ENCODE measurements at regions not wholly inside any gene's neighbourhood (a gene's known extent, or its start where the extent isn't known, plus 50 kb on each side); places are given as distances from the start of the nearest gene placed in this dataset.

- H3K27ac Mint-ChIP-seq: no peak overlapping the region
- H3K4me3 Mint-ChIP-seq: no peak overlapping the region
- intact Hi-C loops (cut with micrococcal nuclease): no loop called here
- H3K27me3 Mint-ChIP-seq: no peaks in the 10 kb centered on the region
- H3K36me3 Mint-ChIP-seq (ENCODE audit: low read depth): no peaks in the 10 kb centered on the region
- H3K4me1 Mint-ChIP-seq: no peaks in the 10 kb centered on the region
- POLR2A ChIA-PET: no interaction called here
- ATAC-seq (ENCODE audit: low read depth): no peak
- CTCF ChIA-PET: no interaction called here
- peaks cover 7% of the 10 kb centered on the region for H3K9me3 Mint-ChIP-seq
- TF ChIP-seq, protein P1, sequence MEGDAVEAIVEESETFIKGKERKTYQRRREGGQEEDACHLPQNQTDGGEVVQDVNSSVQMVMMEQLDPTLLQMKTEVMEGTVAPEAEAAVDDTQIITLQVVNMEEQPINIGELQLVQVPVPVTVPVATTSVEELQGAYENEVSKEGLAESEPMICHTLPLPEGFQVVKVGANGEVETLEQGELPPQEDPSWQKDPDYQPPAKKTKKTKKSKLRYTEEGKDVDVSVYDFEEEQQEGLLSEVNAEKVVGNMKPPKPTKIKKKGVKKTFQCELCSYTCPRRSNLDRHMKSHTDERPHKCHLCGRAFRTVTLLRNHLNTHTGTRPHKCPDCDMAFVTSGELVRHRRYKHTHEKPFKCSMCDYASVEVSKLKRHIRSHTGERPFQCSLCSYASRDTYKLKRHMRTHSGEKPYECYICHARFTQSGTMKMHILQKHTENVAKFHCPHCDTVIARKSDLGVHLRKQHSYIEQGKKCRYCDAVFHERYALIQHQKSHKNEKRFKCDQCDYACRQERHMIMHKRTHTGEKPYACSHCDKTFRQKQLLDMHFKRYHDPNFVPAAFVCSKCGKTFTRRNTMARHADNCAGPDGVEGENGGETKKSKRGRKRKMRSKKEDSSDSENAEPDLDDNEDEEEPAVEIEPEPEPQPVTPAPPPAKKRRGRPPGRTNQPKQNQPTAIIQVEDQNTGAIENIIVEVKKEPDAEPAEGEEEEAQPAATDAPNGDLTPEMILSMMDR (IDR thresholded peaks at IDR 0.05): no peak
- DNase-seq: no peak
Observed at GRCh38 chr16:63037761-63038396, 1001.6 kb upstream of the CDH8 start.

- Mint-ChIP-seq H3K4me1 (no peaks in the 10 kb centered on the region), H3K27ac (no peak overlapping the region), H3K9me3 (peaks cover 5% of the 10 kb centered on the region), H3K4me3 (no peak overlapping the region), H3K36me3 (ENCODE audit: low read depth) (no peaks in the 10 kb centered on the region), H3K27me3 (no peaks in the 10 kb centered on the region)
- CTCF ChIA-PET: no interaction called here
- TF ChIP-seq, protein P1 (IDR thresholded peaks at IDR 0.05): no peak
- ATAC-seq (ENCODE audit: low read depth) (no peak), DNase-seq (no peak)
- intact Hi-C loops (cut with micrococcal nuclease): no loop called here
- POLR2A ChIA-PET: no interaction called here
Observed at GRCh38 chr16:63018581-63019223, 982.5 kb upstream of the CDH8 start.

- ATAC-seq (ENCODE audit: low read depth) (no peak), DNase-seq (no peak)
- POLR2A ChIA-PET: no interaction called here
- TF ChIP-seq, protein P1 (IDR thresholded peaks at IDR 0.05): no peak
- H3K9me3 Mint-ChIP-seq: peaks cover 13% of the 10 kb centered on the region
- H3K36me3 Mint-ChIP-seq (ENCODE audit: low read depth): no peaks in the 10 kb centered on the region
- H3K27ac Mint-ChIP-seq: no peak overlapping the region
- CTCF ChIA-PET: no interaction called here
- no peak overlapping the region for H3K4me3 Mint-ChIP-seq
- intact Hi-C loops (cut with micrococcal nuclease): no loop called here
- no peaks in the 10 kb centered on the region for H3K27me3 Mint-ChIP-seq
- H3K4me1 Mint-ChIP-seq: no peaks in the 10 kb centered on the region
Observed at GRCh38 chr16:63008688-63009087, 972.5 kb upstream of the CDH8 start.

DNA sequence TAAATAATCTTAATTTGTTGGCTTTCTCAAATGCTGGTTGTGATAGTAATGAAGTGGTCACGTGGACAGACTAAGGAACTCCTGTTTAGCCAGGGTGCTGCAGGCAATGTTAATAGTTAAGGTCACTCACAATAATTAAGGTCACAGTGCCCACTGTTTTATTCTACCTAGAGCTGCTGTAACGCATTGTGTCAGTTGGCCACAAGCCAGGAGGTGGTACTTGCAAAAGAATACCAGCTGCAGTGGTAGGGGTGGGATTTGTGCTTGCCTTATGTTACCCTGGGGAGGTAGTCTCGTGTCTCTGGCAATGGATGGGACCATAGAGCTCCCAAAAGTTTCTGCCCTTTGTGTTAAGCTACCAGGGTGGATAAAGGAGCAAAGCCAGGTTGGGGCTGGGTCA lies 969.1 kb upstream of the CDH8 start:
- TF ChIP-seq, protein P1 (IDR thresholded peaks at IDR 0.05): no peak
- ChIA-PET POLR2A (no interaction called here), CTCF (no interaction called here)
- Mint-ChIP-seq H3K9me3 (peaks cover 15% of the 10 kb centered on the region), H3K4me1 (no peaks in the 10 kb centered on the region), H3K27ac (no peak overlapping the region), H3K4me3 (no peak overlapping the region), H3K36me3 (ENCODE audit: low read depth) (no peaks in the 10 kb centered on the region), H3K27me3 (no peaks in the 10 kb centered on the region)
- ATAC-seq (ENCODE audit: low read depth) (no peak), DNase-seq (no peak)
- intact Hi-C loops (cut with micrococcal nuclease): no loop called here

DNA sequence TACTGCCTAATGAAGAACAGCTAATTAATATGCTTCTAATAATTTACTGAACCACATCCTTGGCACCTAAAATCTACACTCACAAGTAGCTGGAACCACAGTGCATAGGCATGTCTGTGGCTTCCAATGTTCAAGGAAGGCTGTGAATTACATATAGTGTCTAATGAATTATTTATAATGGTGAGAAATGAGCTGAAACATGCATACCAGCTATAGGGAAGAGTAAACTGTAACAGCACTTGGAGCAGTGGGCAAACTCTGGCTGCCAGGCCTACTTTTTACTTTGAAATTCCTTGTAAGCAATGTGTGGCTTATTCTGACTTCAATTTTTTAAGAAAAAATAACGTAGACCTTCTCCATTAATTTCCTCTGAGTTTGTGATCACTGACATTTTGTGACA lies 953.2 kb upstream of the CDH8 start:
- intact Hi-C loops (cut with micrococcal nuclease): no loop called here
- no peak for ATAC-seq (ENCODE audit: low read depth)
- CTCF ChIA-PET: no interaction called here
- Mint-ChIP-seq H3K36me3 (ENCODE audit: low read depth) (no peaks in the 10 kb centered on the region), H3K4me1 (no peaks in the 10 kb centered on the region), H3K4me3 (no peak overlapping the region), H3K27ac (no peak overlapping the region), H3K9me3 (peaks cover 5% of the 10 kb centered on the region), H3K27me3 (no peaks in the 10 kb centered on the region)
- TF ChIP-seq, protein P1 (IDR thresholded peaks at IDR 0.05): no peak
- POLR2A ChIA-PET: no interaction called here
- no peak for DNase-seq

Data from activated B cell treated with CpG ODN at 0.5 μM for 24 hours (primary cell).